Osteoblast (primary cell): ENCODE measurements at regions not wholly inside any gene's neighbourhood (a gene's known extent, or its start where the extent isn't known, plus 50 kb on each side); places are given as distances from the start of the nearest gene placed in this dataset.
"Not testable (repeated sequence)": the region's sequence is repeated elsewhere in the genome, so short reads cannot be mapped to it uniquely, and the experiment has no call there.

Experiments
- DNase-seq: peaks from one replicate; pipeline ENCODE4 v3.0.0; 2011; ENCODE audit warnings: low spot score, mixed read lengths; ENCODE audit not compliant: insufficient read length; ENCODE audit errors: missing footprints
- H2AFZ ChIP-seq: 2 replicates; pipeline ENCODE4 v1.6.0; 2011; ENCODE audit warnings: mild to moderate bottlenecking, low read length
- H3K27ac ChIP-seq: 2 replicates; pipeline ENCODE4 v1.5.1; 2011; ENCODE audit warnings: mild to moderate bottlenecking, low read depth, low read length, moderate library complexity
- H3K27me3 ChIP-seq: 2 replicates; pipeline ENCODE4 v1.6.0; 2012; ENCODE audit warnings: mild to moderate bottlenecking, control low read depth, inconsistent platforms, low read length, moderate library complexity; ENCODE audit not compliant: insufficient read depth
- H3K36me3 ChIP-seq: 2 replicates; pipeline ENCODE4 v1.5.1; 2011; ENCODE audit warnings: mild to moderate bottlenecking, low read length, control low read depth, moderate library complexity; ENCODE audit not compliant: insufficient read depth
- H3K4me1 ChIP-seq: 2 replicates; pipeline ENCODE4 v1.5.1; 2011; ENCODE audit warnings: mild to moderate bottlenecking, low read length, control low read depth, moderate library complexity; ENCODE audit not compliant: insufficient read depth
- H3K4me2 ChIP-seq: 2 replicates; pipeline ENCODE4 v1.6.0; 2011; ENCODE audit warnings: mild to moderate bottlenecking, low read length; ENCODE audit not compliant: insufficient read depth
- H3K4me3 ChIP-seq: fragments of 200-600 bp; sonication (generic); 3 replicates; pipeline ENCODE4 v1.5.1; 2012; ENCODE audit warnings: mild to moderate bottlenecking, low read length, inconsistent platforms; ENCODE audit not compliant: insufficient read depth
- H3K79me2 ChIP-seq: 2 replicates; pipeline ENCODE4 v1.6.0; 2012; ENCODE audit warnings: mild to moderate bottlenecking, low read length, control low read depth, inconsistent platforms; ENCODE audit not compliant: insufficient read depth
- H3K9me3 ChIP-seq: 2 replicates; pipeline ENCODE4 v1.5.1; 2011; ENCODE audit warnings: low read depth, low read length, control low read depth
- H4K20me1 ChIP-seq: 2 replicates; pipeline ENCODE4 v1.6.0; 2012; ENCODE audit warnings: mild to moderate bottlenecking, low read length, control low read depth; ENCODE audit not compliant: insufficient read depth
- CTCF ChIP-seq: IDR thresholded peaks from 2 replicates; pipeline ENCODE4 v1.5.1; 2011; ENCODE audit warnings: mild to moderate bottlenecking, low read depth, low read length, moderate library complexity; ENCODE audit errors: extremely low read depth

DNA sequence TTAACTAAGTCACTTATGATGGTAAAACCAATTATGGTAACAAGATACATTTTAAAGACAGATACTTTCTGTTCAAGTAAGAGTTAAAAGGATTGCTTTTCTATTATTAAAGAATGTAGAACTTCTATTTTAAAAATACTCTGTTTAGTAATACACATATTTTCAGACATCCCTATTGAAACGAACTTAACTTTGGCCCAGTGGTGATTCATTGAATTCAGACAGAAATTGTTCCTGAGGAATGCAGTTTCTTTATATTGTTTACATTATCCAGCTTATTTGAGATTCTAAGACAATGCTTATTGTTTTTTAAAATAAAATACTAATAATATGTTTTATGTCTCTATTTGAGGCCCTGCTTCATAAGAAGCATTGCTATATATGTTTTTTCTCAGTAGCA is 816.4 kb downstream of the SEMA5A start:
- Histone ChIP-seq H3K4me1 (peaks cover 27% of the 10 kb centered on the region), H3K9me3 (no peaks in the 10 kb centered on the region), H3K79me2 (no peaks in the 10 kb centered on the region), H3K4me3 (no peak overlapping the region), H2AFZ (no peak overlapping the region), H3K36me3 (no peaks in the 10 kb centered on the region), H3K27ac (peak overlapping the region; percentile 72), H4K20me1 (no peaks in the 10 kb centered on the region), H3K4me2 (peak overlapping the region; percentile 70), H3K27me3 (no peaks in the 10 kb centered on the region)
- TF ChIP-seq CTCF = no peak
- DNase-seq = peak; percentile 60

- Histone ChIP-seq H3K36me3 (no peaks in the 10 kb centered on the region), H3K79me2 (no peaks in the 10 kb centered on the region), H3K27me3 (no peaks in the 10 kb centered on the region), H3K4me3 (no peak overlapping the region), H3K9me3 (no peaks in the 10 kb centered on the region), H3K27ac (peak overlapping the region; percentile 72), H4K20me1 (no peaks in the 10 kb centered on the region), H2AFZ (peak overlapping the region; percentile 65), H3K4me1 (peaks cover 27% of the 10 kb centered on the region), H3K4me2 (peak overlapping the region; percentile 70)
- peak; percentile 58 for DNase-seq
- TF ChIP-seq CTCF = no peak
Measured at GRCh38 chr5:8730194-8730593, 815.7 kb downstream of the SEMA5A start.

- not testable (repeated sequence) for H3K9me3 ChIP-seq, H3K4me2 ChIP-seq, DNase-seq, H3K27me3 ChIP-seq, H3K79me2 ChIP-seq, H3K36me3 ChIP-seq, H2AFZ ChIP-seq, H3K4me3 ChIP-seq, H3K27ac ChIP-seq, H4K20me1 ChIP-seq
- H3K4me1 ChIP-seq = peaks cover 27% of the 10 kb centered on the region
Measured at GRCh38 chr5:8731110-8731509, 814.8 kb downstream of the SEMA5A start.

GRCh38 chr5:8740595-8740994 is 805.3 kb downstream of the SEMA5A start:
- H4K20me1 ChIP-seq = no peaks in the 10 kb centered on the region
- no peaks in the 10 kb centered on the region for H3K36me3 ChIP-seq
- no peak overlapping the region for H2AFZ ChIP-seq
- H3K27me3 ChIP-seq = no peaks in the 10 kb centered on the region
- H3K79me2 ChIP-seq = no peaks in the 10 kb centered on the region
- no peak for DNase-seq
- no peak for TF ChIP-seq CTCF
- H3K4me3 ChIP-seq = no peak overlapping the region
- H3K9me3 ChIP-seq = no peaks in the 10 kb centered on the region
- H3K27ac ChIP-seq = no peak overlapping the region
- H3K4me1 ChIP-seq = no peaks in the 10 kb centered on the region
- no peak overlapping the region for H3K4me2 ChIP-seq
